ENCODE measurements at regions not wholly inside any gene's neighbourhood (a gene's known extent, or its start where the extent isn't known, plus 50 kb on each side); places are given as distances from the start of the nearest gene placed in this dataset.

- DNase-seq (ENCODE audit: low read depth, low spot score), result no peak
Observed at GRCh38 chr2:226403369-226403768, 396.3 kb downstream of the IRS1 start.

GRCh38 chr2:226399006-226399405, 400.6 kb downstream of the IRS1 start:
- no peak for DNase-seq (ENCODE audit: low read depth, low spot score)

- DNase-seq (ENCODE audit: low read depth, low spot score), result no peak
Observed at GRCh38 chr2:226398580-226398979, 401.0 kb downstream of the IRS1 start.

- no peak for DNase-seq (ENCODE audit: low read depth, low spot score)
Observed at GRCh38 chr2:226396541-226396940, 403.1 kb downstream of the IRS1 start.

- no peak for DNase-seq (ENCODE audit: low read depth, low spot score)
Observed at GRCh38 chr2:226387499-226387942, 412.1 kb downstream of the IRS1 start.

GRCh38 chr2:226383461-226383860, 416.2 kb downstream of the IRS1 start:
- DNase-seq (ENCODE audit: low read depth, low spot score), result no peak

- no peak for DNase-seq (ENCODE audit: low read depth, low spot score)
Observed at GRCh38 chr2:226380679-226381078, 418.9 kb downstream of the IRS1 start.

GRCh38 chr2:226378753-226379705, 420.6 kb downstream of the IRS1 start:
- DNase-seq (ENCODE audit: low read depth, low spot score), result no peak

GRCh38 chr2:226376516-226377180, 423.0 kb downstream of the IRS1 start:
- no peak for DNase-seq (ENCODE audit: low read depth, low spot score)

- no peak for DNase-seq (ENCODE audit: low read depth, low spot score)
Observed at GRCh38 chr2:226366920-226367319, 432.7 kb downstream of the IRS1 start.

GRCh38 chr2:226364217-226364616, 435.4 kb downstream of the IRS1 start:
- no peak for DNase-seq (ENCODE audit: low read depth, low spot score)

GRCh38 chr2:226362980-226363379, 436.6 kb downstream of the IRS1 start:
- DNase-seq (ENCODE audit: low read depth, low spot score), result peak; percentile 17

- DNase-seq (ENCODE audit: low read depth, low spot score), result no peak
Observed at GRCh38 chr2:226360658-226361057, 439.0 kb downstream of the IRS1 start.

GRCh38 chr2:226358688-226359087, 440.9 kb downstream of the IRS1 start:
- no peak for DNase-seq (ENCODE audit: low read depth, low spot score)

GRCh38 chr2:226357816-226358215, 441.8 kb downstream of the IRS1 start:
- no peak for DNase-seq (ENCODE audit: low read depth, low spot score)

- no peak for DNase-seq (ENCODE audit: low read depth, low spot score)
Observed at GRCh38 chr2:226355600-226355999, 444.0 kb downstream of the IRS1 start.

GRCh38 chr2:226354434-226354833, 445.2 kb downstream of the IRS1 start:
- no peak for DNase-seq (ENCODE audit: low read depth, low spot score)

- no peak for DNase-seq (ENCODE audit: low read depth, low spot score)
Observed at GRCh38 chr2:226352941-226353560, 446.6 kb downstream of the IRS1 start.

GRCh38 chr2:226351711-226352110, 447.9 kb downstream of the IRS1 start:
- DNase-seq (ENCODE audit: low read depth, low spot score), result no peak

- DNase-seq (ENCODE audit: low read depth, low spot score), result no peak
Observed at GRCh38 chr2:226339616-226340015, 460.0 kb downstream of the IRS1 start.

GRCh38 chr2:226338825-226339224, 460.8 kb downstream of the IRS1 start:
- no peak for DNase-seq (ENCODE audit: low read depth, low spot score)

- no peak for DNase-seq (ENCODE audit: low read depth, low spot score)
Observed at GRCh38 chr2:226337941-226338600, 461.5 kb downstream of the IRS1 start.

Measured in brain pericyte (primary cell).